H9 (cell line): ENCODE measurements at regions not wholly inside any gene's neighbourhood (a gene's known extent, or its start where the extent isn't known, plus 50 kb on each side); places are given as distances from the start of the nearest gene placed in this dataset.

ENCODE experiments used
- DNase-seq: peaks from one replicate; pipeline ENCODE4 v3.0.0-alpha.2; 2017
- H2AFZ ChIP-seq: one replicate; pipeline ENCODE4 v1.6.1; 2013; ENCODE audit warnings: mild to moderate bottlenecking, low read length, control low read depth, moderate library complexity
- H2AK5ac ChIP-seq: 2 replicates; pipeline ENCODE4 v1.6.1; 2013; ENCODE audit warnings: low read length, control low read depth, mixed read lengths; ENCODE audit not compliant: insufficient read length
- H2BK120ac ChIP-seq: one replicate; pipeline ENCODE4 v1.6.1; 2013; ENCODE audit warnings: low read depth, mild to moderate bottlenecking, low read length, control low read depth, inconsistent platforms; ENCODE audit not compliant: poor library complexity, severe bottlenecking
- H2BK12ac ChIP-seq: 2 replicates; pipeline ENCODE4 v1.6.1; 2013; ENCODE audit warnings: low read length, control low read depth, mixed read lengths, low read depth; ENCODE audit not compliant: insufficient read length
- H2BK15ac ChIP-seq: 2 replicates; pipeline ENCODE4 v1.6.1; 2013; ENCODE audit warnings: low read depth, low read length, control low read depth
- H2BK20ac ChIP-seq: one replicate; pipeline ENCODE4 v1.6.1; 2013; ENCODE audit warnings: low read depth, mild to moderate bottlenecking, low read length, control low read depth, inconsistent platforms; ENCODE audit not compliant: poor library complexity, severe bottlenecking
- H2BK5ac ChIP-seq: 2 replicates; pipeline ENCODE4 v1.6.1; 2013; ENCODE audit warnings: low read length, control low read depth, mixed read lengths; ENCODE audit not compliant: insufficient read length
- H3K14ac ChIP-seq: 2 replicates; pipeline ENCODE4 v1.6.1; 2013; ENCODE audit warnings: low read length, control low read depth; ENCODE audit not compliant: insufficient read depth
- H3K18ac ChIP-seq: 2 replicates; pipeline ENCODE4 v1.6.1; 2013; ENCODE audit warnings: low read depth, mild to moderate bottlenecking, mixed read lengths, low read length, control low read depth; ENCODE audit not compliant: insufficient read length
- H3K23ac ChIP-seq: 2 replicates; pipeline ENCODE4 v1.6.1; 2013; ENCODE audit warnings: low read length, control low read depth, mixed read lengths, low read depth; ENCODE audit not compliant: insufficient read length
- H3K23me2 ChIP-seq: 2 replicates; pipeline ENCODE4 v1.6.1; 2013; ENCODE audit warnings: low read depth, mild to moderate bottlenecking, mixed read lengths, low read length, control low read depth; ENCODE audit not compliant: insufficient read length, poor library complexity, severe bottlenecking
- H3K27ac ChIP-seq: 2 replicates; pipeline ENCODE4 v1.5.1; 2013; ENCODE audit warnings: low read length, control low read depth, mixed read lengths, low read depth; ENCODE audit not compliant: insufficient read length
- H3K27me3 ChIP-seq: 2 replicates; pipeline ENCODE4 v1.6.1; 2013; ENCODE audit warnings: low read length, control low read depth, inconsistent platforms; ENCODE audit not compliant: insufficient read depth
- H3K4ac ChIP-seq: 2 replicates; pipeline ENCODE4 v1.6.1; 2013; ENCODE audit warnings: low read depth, mild to moderate bottlenecking, control low read depth, inconsistent platforms, low read length, moderate library complexity
- H3K4me1 ChIP-seq: 2 replicates; pipeline ENCODE4 v1.6.1; 2013; ENCODE audit warnings: low read length, control low read depth, inconsistent platforms; ENCODE audit not compliant: insufficient read depth
- H3K4me2 ChIP-seq: 2 replicates; pipeline ENCODE4 v1.6.1; 2013; ENCODE audit warnings: low read length, control low read depth, mixed read lengths; ENCODE audit not compliant: insufficient read length, insufficient read depth
- H3K56ac ChIP-seq: 2 replicates; pipeline ENCODE4 v1.6.1; 2013; ENCODE audit warnings: low read depth, mild to moderate bottlenecking, mixed read lengths, low read length, control low read depth; ENCODE audit not compliant: insufficient read length
- H3K79me1 ChIP-seq: 2 replicates; pipeline ENCODE4 v1.6.1; 2013; ENCODE audit warnings: low read depth, mild to moderate bottlenecking, moderate library complexity, low read length, control low read depth, inconsistent platforms; ENCODE audit not compliant: insufficient read depth, poor library complexity, severe bottlenecking
- H3K79me2 ChIP-seq: 2 replicates; pipeline ENCODE4 v1.6.1; 2013; ENCODE audit warnings: low read length, control low read depth, inconsistent platforms; ENCODE audit not compliant: insufficient read depth
- H3K9ac ChIP-seq: 2 replicates; pipeline ENCODE4 v1.6.1; 2013; ENCODE audit warnings: low read length, control low read depth, mixed read lengths; ENCODE audit not compliant: insufficient read length; ENCODE audit errors: extremely low read depth
- H3K9me3 ChIP-seq: one replicate; pipeline ENCODE4 v1.6.1; 2013; ENCODE audit warnings: low read depth, low read length, inconsistent platforms; ENCODE audit not compliant: control insufficient read depth
- H3T11ph ChIP-seq: one replicate; pipeline ENCODE4 v1.6.1; 2013; ENCODE audit warnings: mild to moderate bottlenecking, low read length, control low read depth, inconsistent platforms
- H4K20me1 ChIP-seq: one replicate; pipeline ENCODE4 v1.6.1; 2013; ENCODE audit not compliant: control insufficient read depth, insufficient read length, insufficient read depth
- H4K5ac ChIP-seq: 2 replicates; pipeline ENCODE4 v1.6.1; 2013; ENCODE audit warnings: low read depth, mild to moderate bottlenecking, mixed read lengths, low read length, control low read depth; ENCODE audit not compliant: insufficient read length
- H4K8ac ChIP-seq: replicated peaks from 2 replicates; pipeline ENCODE4 v1.6.1; 2013; ENCODE audit warnings: low read length, control low read depth, mixed read lengths, low read depth; ENCODE audit not compliant: insufficient read length
- H4K91ac ChIP-seq: 2 replicates; pipeline ENCODE4 v1.6.1; 2013; ENCODE audit warnings: low read depth, mild to moderate bottlenecking, moderate library complexity, mixed read lengths, low read length, control low read depth; ENCODE audit not compliant: insufficient read length
- H3K27ac Mint-ChIP-seq, 3 experiments: 2 replicates in 2 of 3; 3 replicates in 1 of 3; pipeline ENCODE4 v1.8.0; 2020 to 2021; ENCODE audit warnings: mixed read lengths in 3 of 3, mild to moderate bottlenecking in 1 of 3, moderate library complexity in 1 of 3
- H3K27me3 Mint-ChIP-seq: 2 replicates; pipeline ENCODE4 v1.8.0; 2021; ENCODE audit warnings: low read depth, mild to moderate bottlenecking, moderate library complexity, mixed read lengths
- H3K36me3 Mint-ChIP-seq, 3 experiments: 2 replicates in 2 of 3; 3 replicates in 1 of 3; pipeline ENCODE4 v1.8.0; 2020 to 2021; ENCODE audit warnings: low read depth in 3 of 3, mixed read lengths in 3 of 3; ENCODE audit not compliant: insufficient read depth in 1 of 3
- H3K4me1 Mint-ChIP-seq, 2 experiments: 2 replicates each; pipeline ENCODE4 v1.8.0; 2020; ENCODE audit warnings: mixed read lengths in 2 of 2
- H3K4me3 Mint-ChIP-seq, 2 experiments: 2 replicates in 1 of 2; 3 replicates in 1 of 2; pipeline ENCODE4 v1.8.0; 2020 to 2021; ENCODE audit warnings: mild to moderate bottlenecking in 2 of 2, mixed read lengths in 2 of 2, moderate library complexity in 1 of 2
- H3K9me3 Mint-ChIP-seq, 2 experiments: 2 replicates in 1 of 2; 3 replicates in 1 of 2; pipeline ENCODE4 v1.8.0; 2020; ENCODE audit warnings: mild to moderate bottlenecking in 2 of 2, mixed read lengths in 2 of 2, moderate library complexity in 1 of 2
- WGBS: extraction: QIAGEN DNeasy Blood & Tissue Kit; methylation state at CpG from one replicate; pipeline ENCODE4 v1.1.7; 2013; ENCODE audit warnings: missing lambda C conversion rate, low lambda C conversion rate, mixed read lengths; ENCODE audit not compliant: insufficient read length; ENCODE audit errors: extremely low coverage; 5-methylcytosine and 5-hydroxymethylcytosine counted together
- TF ChIP-seq, protein P1 (sequence below): fragments of 200-600 bp; sonication (generic); conservative IDR thresholded peaks from 3 replicates; pipeline ENCODE4 v1.8.0; 2021; ENCODE audit warnings: antibody characterized with exemption, mild to moderate bottlenecking

GRCh38 chr7:106984034-106984433 is 60.5 kb upstream of the PRKAR2B start:
- peaks cover 4 to 9% of the 10 kb centered on the region in 2 experiments for H3K4me1 Mint-ChIP-seq
- Histone ChIP-seq H4K8ac (no peak overlapping the region), H3K27ac (no peak overlapping the region), H2AFZ (no peak overlapping the region), H3K23ac (no peak overlapping the region), H4K91ac (no peak overlapping the region), H3K18ac (no peak overlapping the region), H3K27me3 (no peaks in the 10 kb centered on the region), H2BK15ac (no peak overlapping the region), H3K9me3 (no peaks in the 10 kb centered on the region), H3K79me2 (no peaks in the 10 kb centered on the region), H2BK12ac (no peak overlapping the region), H2BK5ac (no peak overlapping the region), H3K9ac (no peak overlapping the region), H3K14ac (no peak overlapping the region), H2AK5ac (no peak overlapping the region), H3T11ph (no peak overlapping the region), H3K79me1 (no peaks in the 10 kb centered on the region), H2BK120ac (no peak overlapping the region), H3K23me2 (no peaks in the 10 kb centered on the region), H4K20me1 (no peaks in the 10 kb centered on the region), H2BK20ac (no peak overlapping the region), H3K56ac (no peak overlapping the region), H3K4me2 (no peak overlapping the region), H3K4ac (no peak overlapping the region), H3K4me1 (no peaks in the 10 kb centered on the region), H4K5ac (no peak overlapping the region)
- H3K27ac Mint-ChIP-seq, result no peak overlapping the region
- peaks cover 9% of the 10 kb centered on the region for H3K27me3 Mint-ChIP-seq
- no peak for DNase-seq
- no CpG with 5 or more reads among the region's 5 CpGs for WGBS
- TF ChIP-seq, protein P1, sequence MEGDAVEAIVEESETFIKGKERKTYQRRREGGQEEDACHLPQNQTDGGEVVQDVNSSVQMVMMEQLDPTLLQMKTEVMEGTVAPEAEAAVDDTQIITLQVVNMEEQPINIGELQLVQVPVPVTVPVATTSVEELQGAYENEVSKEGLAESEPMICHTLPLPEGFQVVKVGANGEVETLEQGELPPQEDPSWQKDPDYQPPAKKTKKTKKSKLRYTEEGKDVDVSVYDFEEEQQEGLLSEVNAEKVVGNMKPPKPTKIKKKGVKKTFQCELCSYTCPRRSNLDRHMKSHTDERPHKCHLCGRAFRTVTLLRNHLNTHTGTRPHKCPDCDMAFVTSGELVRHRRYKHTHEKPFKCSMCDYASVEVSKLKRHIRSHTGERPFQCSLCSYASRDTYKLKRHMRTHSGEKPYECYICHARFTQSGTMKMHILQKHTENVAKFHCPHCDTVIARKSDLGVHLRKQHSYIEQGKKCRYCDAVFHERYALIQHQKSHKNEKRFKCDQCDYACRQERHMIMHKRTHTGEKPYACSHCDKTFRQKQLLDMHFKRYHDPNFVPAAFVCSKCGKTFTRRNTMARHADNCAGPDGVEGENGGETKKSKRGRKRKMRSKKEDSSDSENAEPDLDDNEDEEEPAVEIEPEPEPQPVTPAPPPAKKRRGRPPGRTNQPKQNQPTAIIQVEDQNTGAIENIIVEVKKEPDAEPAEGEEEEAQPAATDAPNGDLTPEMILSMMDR, result no peak
- no peaks in the 10 kb centered on the region for H3K9me3 Mint-ChIP-seq
- no peak overlapping the region for H3K4me3 Mint-ChIP-seq
- H3K36me3 Mint-ChIP-seq, result no peaks in the 10 kb centered on the region
